Hematopoietic multipotent progenitor cell treated with erythropoietin and hydrocortisone succinate and interleukin-3 and kit ligand, for 15 days (in vitro differentiated cells): ENCODE measurements at regions not wholly inside any gene's neighbourhood (a gene's known extent, or its start where the extent isn't known, plus 50 kb on each side); places are given as distances from the start of the nearest gene placed in this dataset.
"Not testable (repeated sequence)": the region's sequence is repeated elsewhere in the genome, so short reads cannot be mapped to it uniquely, and the experiment has no call there.

Source experiments
- DNase-seq: peaks from one replicate; pipeline ENCODE4 v3.0.0-alpha.2; 2015; ENCODE audit warnings: low spot score

DNA sequence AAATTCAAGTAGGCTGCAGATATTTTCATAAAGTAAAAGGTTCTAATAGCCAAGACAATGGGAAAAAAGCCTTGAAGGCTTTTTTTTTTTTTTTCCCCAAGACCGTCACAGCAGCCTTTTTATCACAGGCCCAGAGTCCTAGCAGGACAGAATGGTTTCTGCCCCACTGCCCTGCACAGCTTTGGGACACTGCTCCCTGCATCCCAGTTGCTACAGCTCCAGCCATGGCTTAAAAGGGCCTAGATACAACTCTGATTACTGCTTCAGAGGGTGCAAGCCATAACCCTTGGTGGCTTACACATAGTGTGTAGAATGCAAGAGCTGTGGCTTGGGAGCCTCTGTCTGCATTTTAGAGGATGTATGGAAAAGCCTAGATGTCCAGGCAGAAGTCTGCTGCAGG is 1362.8 kb downstream of the SLITRK5 start:
- no peak for DNase-seq

DNA sequence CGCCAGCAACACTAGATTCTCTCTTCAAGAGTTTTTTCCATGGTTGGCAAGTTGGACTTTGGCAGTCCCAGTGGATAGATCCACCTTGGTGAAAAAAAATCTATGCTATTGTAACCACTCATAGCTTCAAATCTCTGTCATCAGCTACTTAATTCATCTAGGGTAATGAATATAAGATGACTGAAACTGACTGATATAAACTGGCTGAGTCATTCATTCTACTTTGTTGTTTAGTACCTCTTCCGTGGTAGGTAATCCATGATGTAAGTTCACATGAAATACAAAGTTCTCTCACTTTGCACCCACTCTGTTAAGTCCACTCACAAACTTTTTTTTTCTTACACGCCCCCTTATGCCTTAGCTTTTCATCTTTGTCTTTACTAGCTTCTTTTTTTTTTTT is 1381.5 kb downstream of the SLITRK5 start:
- DNase-seq: no peak

DNA sequence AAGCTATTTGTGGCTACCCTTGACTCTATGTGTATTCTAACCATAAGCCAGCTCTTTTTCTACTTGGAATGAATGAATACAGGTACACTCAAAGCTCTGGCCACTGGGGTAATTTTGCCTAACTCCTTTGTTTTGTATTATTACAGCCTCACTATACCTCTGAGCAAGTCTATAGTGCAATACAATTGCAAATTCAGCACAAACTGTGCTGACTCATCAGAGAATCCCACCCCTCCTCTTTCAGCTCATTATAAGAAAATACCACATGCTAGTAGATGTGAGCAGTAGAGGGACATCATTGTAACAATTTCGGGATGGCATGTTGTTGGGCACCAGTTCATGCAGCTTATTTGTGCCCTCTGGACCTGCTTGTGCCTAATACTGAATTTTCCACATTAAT is 1382.2 kb downstream of the SLITRK5 start:
- no peak for DNase-seq

DNA sequence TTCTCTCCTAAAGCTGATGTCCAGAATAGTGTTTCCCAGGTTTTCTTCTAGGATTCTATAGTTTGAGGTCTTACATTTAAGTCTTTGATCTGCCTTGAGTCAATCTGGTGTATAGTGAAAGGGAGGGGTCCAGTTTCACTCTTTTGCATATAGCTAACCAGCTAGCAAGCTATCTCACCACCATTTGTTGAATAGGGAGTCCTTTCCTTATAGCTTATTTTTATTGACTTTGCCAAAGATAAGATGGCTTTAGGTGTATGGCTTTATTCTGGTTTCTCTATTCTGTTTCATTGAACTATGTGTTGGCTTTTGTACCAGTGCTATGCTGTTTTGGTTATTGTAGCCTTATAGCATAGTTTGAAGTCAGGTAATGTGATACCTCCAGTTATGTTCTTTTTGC is 1386.1 kb downstream of the SLITRK5 start:
- no peak for DNase-seq

DNA sequence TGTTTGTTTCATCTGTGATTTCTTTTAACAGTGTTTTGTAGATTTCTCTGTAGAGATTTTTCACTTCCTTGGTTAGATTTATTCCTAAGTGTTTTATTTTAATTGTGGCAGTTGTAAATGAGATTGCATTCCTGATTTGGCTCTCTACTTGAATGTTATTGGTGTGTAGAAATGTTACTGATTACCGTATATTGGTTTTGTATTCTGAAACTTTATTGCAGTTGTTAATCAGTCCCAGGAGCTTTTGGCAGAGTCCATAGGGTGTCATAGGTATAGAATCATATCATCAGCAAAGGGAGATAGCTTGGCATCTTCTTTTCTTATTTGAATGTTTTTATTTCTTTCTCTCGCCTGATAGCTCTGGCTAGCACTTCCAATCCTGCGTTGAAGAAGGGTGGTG is 1386.7 kb downstream of the SLITRK5 start:
- DNase-seq: no peak

DNA sequence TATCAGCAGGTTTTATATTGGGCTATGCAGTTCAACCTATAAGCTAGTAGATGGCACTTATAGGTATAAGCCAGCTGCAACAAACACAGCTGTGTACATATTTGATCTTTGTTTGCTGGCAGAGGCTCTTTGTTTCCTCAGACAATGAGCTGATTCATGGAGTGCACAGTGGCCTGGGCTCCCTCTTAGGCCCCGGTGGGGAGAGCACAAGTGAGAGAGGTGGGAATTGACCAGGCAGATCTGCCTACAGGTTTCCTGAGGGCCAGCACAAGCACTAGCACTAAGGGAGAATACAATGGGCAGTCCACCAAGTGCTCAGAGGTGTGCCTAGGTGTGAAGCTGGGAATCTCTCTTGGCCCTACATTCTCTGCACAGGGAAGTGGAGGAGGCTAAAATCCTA is 1390.7 kb downstream of the SLITRK5 start:
- DNase-seq: no peak

DNA sequence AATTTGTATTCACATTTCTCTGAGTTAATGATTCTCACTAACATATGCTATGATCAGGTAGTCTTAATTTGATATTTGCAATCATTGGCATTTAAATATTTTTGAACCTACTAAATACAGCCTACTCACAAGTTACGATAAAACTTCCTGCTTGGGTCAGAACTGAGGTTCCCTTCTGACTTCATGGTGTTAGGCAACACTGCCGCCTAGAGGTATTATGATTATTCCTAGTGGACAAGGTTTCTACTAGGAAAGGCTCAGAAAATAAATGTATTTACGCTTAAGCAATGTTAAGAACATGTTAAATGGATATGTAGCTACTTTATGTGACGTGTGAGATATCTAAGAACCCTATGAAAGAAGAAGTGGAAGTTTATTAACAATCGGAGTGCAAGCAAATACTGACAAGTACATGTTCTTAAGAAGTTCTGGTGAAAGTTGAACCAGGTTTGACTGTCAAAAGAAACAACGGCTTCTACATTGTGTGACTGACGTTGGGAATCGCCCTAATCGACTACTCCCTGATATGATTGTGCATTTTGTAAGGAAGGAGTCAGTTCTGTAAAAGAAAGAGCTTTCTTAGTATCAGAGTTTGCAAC is 1395.8 kb downstream of the SLITRK5 start:
- peak; percentile 33 for DNase-seq

DNA sequence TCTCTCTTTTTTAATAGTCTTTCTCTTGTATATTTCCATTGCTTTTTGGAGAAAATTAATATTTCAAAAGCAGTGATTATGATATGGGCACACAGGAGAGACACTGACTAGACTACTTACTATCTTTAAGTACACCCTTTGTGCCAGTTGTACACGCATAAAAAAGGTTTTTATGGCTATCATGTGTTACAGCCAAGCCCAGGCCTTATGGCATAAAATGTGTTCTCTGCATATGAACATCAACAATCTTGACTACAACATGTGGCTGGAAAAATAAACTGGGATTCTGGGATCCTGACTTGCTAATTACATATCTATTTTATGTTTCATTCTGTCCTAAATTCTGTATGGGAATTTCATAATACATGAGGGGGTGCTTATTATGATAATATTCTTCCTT is 1401.8 kb downstream of the SLITRK5 start:
- no peak for DNase-seq

DNA sequence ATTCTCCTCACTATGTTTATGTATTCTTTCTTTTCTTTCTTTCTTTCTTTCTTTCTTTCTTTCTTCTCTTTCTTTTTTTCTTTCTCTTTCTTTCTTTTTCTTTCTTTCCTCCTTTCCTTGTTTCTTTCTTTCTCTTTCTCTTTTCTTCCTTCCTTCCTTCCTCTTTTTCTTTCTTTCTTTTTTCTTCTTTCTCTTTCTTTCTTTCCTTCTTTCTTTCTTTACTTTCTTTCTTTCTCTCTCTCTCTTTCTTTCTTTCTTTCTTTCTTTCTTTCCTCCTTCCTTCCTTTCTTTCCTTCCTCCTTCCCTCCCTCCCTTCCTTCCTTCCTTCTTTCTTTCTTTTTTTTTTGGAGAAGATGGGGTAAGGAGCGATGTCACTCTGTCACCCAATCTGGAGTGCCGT is 1405.5 kb downstream of the SLITRK5 start:
- no peak for DNase-seq

DNA sequence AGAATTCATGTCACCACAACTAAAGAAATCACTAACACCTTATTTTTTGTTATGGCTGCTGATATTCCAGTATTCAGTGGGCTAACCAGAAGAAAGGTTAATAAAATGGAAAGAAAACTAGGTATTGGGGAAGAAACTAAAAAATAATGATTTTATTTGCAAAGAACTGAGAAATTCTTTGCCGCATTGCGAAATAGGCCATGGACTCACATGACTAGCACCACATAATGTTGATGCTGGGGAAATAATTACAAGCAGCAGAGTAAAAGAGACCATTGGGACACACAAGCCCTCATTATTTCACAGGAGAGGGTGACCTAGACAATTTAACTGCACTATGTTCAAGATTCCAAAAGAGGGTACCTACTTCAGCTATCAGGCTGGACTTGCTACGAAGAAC is 1411.5 kb downstream of the SLITRK5 start:
- no peak for DNase-seq

DNA sequence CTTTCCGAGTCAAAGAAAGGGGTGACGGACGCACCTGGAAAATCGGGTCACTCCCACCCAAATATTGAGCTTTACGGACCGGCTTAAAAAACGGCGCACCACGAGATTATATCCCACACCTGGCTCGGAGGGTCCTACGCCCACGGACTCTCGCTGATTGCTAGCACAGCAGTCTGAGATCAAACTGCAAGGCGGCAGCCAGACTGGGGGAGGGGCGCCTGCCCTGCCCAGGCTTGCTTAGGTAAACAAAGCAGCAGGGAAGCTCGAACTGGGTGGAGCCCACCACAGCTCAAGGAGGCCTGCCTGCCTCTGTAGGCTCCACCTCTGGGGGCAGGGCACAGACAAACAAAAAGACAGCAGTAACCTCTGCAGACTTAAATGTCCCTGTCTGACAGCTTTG is 1416.9 kb downstream of the SLITRK5 start:
- DNase-seq: not testable (repeated sequence)

DNA sequence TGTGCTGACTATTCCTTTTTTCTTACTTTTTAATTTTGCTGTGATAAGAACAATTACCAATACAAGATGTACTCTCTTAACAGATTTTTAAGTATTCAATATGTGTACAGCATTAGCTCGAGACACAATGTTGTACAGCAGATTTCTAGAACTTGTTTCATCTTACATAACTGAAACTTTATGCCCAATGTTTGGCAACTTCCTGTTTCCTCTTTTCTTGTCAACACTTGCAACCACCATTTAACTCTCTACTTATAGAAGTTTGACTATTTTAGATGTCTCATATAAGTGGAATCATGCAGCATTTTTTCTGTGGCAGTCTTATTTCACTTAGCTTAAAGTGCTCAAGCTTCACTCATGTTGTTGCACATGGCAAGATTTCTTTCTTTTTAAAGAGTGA is 1426.8 kb downstream of the SLITRK5 start:
- DNase-seq: no peak

DNA sequence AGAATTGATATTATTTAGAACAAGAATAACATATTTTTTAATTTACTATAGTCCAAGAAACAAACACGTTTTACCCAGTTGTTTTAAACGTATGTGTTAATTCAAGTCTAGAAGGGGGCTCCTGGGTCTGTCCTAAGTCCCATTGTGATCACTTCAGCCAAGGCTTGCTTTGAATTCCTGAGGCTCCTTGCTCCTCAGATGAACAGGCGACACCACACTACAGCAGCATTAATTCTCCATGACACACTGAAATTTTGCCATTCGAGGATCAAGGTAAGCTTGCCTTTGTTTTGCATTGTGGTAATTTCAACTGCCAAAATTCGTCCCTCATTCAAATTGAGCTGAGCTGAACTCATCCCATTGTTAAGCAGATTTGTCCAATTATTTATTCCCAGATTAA is 1442.6 kb downstream of the SLITRK5 start:
- DNase-seq: no peak

DNA sequence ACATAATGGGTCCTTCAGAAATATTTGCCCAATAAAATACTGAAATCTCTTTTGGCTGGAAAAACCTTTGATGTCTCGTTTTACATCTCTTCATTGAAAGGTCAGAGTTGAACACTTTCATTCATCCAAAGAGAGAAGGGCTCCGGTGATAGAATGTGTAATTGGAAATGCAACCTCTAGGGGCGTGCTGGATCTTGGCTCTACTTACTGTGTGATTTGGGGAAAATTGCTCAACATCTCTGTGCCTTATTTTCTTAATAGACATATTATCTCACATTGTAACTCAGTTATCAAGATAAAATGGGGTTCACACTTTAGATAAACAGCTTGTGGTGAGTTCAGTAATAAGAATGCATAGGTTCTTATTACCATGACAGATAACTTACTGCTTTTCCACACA is 1444.1 kb downstream of the SLITRK5 start:
- no peak for DNase-seq

DNA sequence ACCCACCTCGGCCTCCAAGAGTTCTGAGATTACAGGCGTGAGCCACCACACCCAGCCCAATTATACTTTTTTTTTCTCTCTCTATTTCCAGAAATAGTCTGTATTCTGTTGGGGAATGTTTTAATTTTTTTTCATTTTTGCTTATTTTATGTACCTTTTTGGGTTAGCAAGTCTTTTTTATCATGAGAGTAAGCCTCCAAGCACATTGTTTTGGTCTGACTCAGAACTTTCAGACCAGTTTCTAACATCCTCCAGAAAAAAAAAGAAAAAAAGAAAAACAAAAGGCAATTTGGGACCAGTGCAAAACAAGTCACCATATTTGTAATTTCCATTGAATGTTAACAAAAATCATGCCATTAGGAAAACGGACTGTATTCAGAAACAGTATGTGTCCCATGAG is 1465.5 kb downstream of the SLITRK5 start:
- DNase-seq: no peak

DNA sequence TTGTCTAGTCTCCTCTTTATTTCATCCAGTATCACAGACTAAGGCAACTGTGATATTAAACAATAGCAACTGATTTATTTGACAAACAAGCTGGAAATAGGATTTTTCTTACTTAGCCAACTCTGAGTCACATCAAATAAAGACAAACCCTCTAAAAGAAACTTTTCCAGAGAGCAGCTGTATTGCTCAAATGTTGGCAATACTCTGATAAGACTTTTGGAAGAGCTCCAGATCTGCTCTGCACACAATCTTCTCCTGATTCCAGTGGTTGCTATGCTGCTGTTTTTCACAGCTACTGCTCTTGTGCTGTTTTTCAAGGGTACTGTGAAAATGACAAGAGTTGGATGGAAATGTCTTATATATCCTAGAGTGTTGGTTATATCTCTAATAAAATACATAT is 1479.2 kb downstream of the SLITRK5 start:
- DNase-seq: no peak

DNA sequence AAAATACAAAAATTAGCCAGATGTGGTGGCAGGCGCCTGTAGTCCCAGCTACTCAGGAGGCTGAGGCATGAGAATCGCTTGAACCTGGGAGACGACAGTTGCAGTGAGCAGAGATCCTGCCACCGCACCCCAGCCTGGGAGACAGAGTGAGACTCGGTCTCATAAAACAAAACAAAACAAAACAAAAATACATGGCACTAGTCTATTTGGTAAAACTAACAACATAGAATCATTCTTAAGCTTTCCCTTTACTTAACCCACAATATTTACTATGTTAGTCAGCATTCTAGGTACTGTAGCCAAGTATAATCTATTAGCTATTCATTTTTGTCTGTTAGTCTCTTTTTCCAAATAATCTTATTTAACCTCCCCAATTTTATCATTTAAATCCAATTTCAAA is 1482.8 kb downstream of the SLITRK5 start:
- DNase-seq: no peak

DNA sequence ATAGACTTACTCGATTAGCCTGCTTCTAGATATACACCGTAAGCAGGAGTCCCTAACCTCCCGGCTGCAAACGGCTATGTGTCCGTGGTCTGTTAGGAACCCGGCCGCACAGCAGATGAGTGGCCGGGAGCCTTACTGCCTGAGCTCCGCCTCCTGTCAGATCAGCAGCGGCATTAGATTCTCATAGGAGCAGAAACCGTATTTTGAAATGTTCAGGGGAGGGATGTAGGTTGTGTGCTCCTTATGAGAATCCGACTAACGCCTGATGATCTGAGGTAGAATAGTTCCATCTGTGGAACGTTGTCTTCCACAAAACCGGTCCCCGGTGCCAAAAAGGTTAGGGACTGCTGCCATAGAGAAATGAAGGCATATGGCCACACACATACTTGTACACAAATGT is 1491.9 kb downstream of the SLITRK5 start:
- no peak for DNase-seq

DNA sequence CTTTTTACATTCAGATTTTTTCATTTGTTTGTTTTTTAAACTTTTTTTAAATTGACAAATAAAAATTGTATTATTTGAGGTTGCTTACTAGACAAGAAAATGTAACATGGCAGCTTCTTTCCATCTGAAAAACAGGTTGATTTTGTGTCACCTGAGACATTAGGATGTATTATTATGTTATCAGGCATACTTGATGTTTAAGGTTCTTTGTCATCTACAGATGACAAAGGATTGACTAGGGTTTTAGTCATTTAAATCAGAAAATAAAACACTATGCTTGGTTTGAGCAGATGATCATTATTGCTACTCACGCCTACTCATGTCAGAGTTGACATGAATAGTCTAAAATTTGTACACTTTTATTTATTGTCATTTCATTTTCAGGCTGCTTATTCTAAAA is 1494.5 kb downstream of the SLITRK5 start:
- no peak for DNase-seq

DNA sequence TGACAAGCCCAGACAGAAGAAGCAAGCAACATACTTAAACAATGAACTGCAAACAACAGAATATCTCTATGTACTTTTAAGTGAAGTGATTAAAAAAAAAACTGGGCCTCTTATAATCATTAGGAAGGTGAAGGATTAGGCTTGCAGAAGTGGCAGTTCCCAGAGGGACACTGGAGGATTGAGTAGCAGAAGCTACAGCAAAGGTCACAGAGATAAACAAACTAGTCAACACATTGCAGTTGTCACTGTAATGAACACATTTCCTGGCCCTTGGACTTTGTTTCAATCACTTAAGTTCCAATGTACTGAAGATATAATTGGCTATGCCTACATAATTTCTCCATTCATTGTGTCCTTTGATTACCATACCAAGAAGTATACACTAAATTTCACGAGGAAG is 1498.8 kb downstream of the SLITRK5 start:
- DNase-seq: no peak

DNA sequence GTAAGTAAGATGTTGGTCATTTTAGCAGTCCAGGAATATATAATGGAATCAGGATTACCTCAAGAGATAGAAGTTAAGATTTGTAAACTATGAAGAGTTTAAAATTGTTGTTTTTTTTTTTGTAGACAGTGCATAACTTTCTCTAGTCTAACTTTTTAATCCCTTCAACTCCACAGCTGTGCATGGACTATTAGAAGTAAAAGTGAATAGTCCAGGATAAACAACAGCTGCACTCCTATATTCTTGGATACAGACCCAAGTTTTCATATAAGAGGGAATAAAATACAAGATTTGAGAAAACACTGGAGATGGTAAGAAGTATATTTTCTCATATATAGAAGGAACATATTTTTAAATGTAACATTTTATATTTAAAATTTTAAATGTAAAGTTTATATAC is 1509.9 kb downstream of the SLITRK5 start:
- no peak for DNase-seq

DNA sequence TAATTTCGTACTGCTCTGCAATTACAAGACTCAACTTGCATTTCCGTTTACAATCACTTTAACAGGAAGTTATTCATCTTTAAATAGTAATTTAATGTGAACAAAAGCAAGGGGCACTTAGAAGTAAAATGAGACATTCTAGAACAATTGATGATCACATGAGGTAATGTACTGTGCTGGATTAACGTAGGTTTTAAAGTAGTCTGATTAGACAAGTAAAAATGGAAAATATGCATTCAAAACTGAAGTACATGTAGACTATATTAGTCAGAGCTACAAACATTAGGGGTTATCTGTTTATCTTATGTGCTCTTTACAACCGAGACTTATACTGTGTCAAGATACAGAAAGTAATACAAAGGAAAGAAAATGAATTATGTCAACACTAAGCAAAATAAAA is 1528.0 kb downstream of the SLITRK5 start:
- no peak for DNase-seq

DNA sequence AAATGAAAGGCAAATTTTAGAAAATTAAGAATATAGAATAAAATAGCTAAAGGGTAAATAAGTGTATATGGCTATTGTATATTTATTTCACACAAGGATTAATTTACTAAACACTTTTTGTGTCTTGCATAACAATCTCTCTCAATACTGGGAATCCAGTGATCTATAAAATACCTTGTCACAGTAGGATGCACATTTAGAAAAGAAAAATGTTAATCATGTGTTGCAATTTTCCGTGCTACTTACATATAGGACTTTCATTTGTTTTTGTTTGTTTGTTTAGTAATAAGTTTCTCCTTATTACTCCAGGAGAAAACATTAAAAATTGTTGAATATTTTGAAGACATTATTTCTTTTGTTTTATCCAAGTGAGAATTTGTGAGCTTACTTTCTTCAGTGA is 1533.3 kb downstream of the SLITRK5 start:
- no peak for DNase-seq

DNA sequence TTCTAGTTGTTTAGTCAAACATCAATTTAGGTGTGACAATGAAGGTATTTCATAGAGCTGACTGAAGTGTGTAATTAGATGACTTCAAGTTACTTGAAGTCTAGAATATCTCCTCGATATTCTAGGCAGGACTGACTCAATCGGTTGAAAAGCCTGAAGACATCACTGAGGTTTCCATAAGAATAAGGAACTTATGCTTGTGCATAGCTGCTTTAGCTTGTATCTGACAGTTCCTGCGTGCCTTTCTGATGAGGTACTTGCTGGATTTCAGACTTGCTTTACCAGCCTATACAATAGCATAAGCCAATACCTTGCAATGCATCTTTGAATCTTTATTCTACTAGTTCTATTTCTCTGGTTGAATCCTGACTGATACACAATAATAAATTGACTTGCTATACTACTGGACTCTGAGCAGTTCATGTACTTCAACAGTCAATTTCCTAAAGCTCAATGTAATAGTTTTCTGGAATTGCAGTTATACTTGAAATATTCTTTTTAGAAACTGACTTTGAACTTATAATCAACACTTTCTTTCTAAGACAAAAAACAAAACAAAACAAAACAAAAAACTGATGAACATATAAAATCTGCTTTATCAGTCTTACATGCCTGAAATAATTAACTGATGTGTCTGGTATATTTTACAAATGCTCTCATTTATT is 1534.8 kb downstream of the SLITRK5 start:
- DNase-seq: no peak
